Nucleus accumbens (tissue), 56 donors: ENCODE measurements at regions not wholly inside any gene's neighbourhood (a gene's known extent, or its start where the extent isn't known, plus 50 kb on each side); places are given as distances from the start of the nearest gene placed in this dataset.
"Not testable (repeated sequence)": the region's sequence is repeated elsewhere in the genome, so short reads cannot be mapped to it uniquely, and the experiment has no call there.

Experiments
- DNase-seq, 56 donors: peaks; one replicate each; lab custom pipeline; 2025; lab: John Stamatoyannopoulos, UW

GRCh38 chr6:145267076-145267867 lies 468.0 kb downstream of the EPM2A start:
- DNase-seq = no peak

- DNase-seq = no peak
Observed at GRCh38 chr6:145270464-145270863, 464.9 kb downstream of the EPM2A start.

- no peak for DNase-seq
Observed at GRCh38 chr6:145271040-145271439, 464.3 kb downstream of the EPM2A start.

- peak in 2 of 56 donors; percentile 1 to 14 for DNase-seq
Observed at GRCh38 chr6:145271577-145271976, 463.7 kb downstream of the EPM2A start.

- no peak for DNase-seq
Observed at GRCh38 chr6:145272246-145272645, 463.1 kb downstream of the EPM2A start.

DNA sequence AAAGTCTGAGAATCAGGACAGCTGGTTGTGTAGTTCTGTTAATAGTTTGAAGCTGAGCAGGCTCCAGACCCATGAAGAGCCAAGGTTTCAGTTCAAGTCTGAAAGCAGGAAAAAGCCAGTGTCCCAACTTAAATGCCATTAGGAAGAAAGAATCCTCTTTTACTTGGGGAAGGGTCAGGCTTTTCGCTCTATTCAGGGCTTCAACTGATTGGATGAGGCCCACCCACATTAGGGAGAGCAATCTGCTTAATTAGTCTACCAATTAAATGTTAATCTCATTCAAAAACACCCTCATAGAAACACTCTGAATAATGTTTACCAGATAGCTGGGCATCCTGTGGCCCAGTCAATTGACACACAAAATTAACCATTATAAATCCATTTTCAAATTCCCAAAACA lies 462.2 kb downstream of the EPM2A start:
- DNase-seq = no peak

- no peak for DNase-seq
Observed at GRCh38 chr6:145274083-145274482, 461.2 kb downstream of the EPM2A start.

- DNase-seq = no peak
Observed at GRCh38 chr6:145275019-145275418, 460.3 kb downstream of the EPM2A start.

- no peak for DNase-seq
Observed at GRCh38 chr6:145275787-145276186, 459.5 kb downstream of the EPM2A start.

GRCh38 chr6:145276756-145277155 lies 458.6 kb downstream of the EPM2A start:
- no peak for DNase-seq

DNA sequence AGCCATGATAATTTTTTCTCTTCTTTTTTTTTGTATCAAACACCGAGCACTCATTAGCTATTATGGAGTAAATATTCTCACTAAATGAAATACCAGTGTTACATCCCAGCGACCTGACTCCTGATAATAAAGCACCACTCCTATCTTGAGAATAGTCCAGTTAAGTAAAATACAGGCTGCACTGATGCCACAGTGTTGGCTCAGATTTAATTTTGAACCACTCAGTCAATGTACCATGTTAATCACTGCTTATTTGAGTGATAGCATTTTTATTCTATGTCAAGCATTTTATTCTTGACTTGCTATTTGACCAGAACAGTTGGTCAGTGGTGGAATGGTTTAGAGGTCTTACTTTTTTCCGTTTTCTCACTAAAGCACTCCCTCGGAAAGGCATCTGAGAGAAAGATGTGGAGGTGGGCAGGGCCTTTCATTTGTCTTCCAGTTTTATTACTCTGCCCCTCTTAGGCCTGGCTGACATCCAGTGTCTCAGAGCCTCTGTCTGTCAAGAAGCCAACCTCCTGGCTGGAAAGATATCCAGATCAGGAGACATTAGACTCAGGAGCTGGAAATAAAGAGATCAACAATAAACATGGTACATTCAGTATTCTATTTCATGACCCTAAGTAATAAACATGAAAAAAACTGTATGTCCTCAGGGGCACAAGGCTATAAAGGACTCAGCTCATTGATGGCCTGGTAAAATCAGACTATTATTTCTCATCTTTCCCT lies 457.8 kb downstream of the EPM2A start:
- DNase-seq = no peak

GRCh38 chr6:145278163-145278807 lies 457.0 kb downstream of the EPM2A start:
- no peak for DNase-seq

DNA sequence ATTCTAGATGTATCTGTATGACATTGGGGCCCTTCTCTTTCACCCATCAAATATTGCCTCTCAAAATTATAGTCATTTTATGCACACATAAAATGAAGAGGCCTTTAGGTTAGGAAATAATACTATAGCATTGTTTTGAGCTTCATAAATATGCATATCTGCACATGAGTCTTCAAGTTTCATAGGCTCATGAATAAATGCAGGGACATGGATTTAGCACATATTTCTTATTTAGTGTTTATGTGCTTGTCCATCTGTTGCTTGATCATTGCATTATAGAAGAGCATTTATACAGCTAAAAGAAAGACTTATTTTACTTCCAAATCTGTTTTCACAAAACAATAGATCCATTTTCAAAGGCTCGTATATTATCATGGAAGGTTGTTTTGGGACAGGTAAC lies 455.8 kb downstream of the EPM2A start:
- no peak for DNase-seq

DNA sequence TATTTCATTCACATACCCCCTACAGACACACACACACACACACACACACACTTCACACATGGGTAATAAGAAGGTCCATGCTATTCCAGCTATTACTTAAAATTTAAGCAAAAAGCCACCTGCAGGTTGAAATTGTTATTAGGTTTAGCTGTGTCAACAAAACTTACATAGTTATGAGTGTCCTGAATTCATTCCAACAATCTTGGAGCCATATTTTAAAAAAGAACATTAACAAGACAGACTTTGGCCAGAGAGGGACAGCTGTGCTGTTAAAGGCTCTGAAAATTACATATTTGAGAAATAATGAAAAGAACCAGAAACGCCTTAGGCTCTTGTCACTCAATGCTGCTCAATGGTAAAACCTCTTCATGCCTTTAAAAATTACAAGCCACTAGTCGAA lies 455.3 kb downstream of the EPM2A start:
- DNase-seq = no peak

DNA sequence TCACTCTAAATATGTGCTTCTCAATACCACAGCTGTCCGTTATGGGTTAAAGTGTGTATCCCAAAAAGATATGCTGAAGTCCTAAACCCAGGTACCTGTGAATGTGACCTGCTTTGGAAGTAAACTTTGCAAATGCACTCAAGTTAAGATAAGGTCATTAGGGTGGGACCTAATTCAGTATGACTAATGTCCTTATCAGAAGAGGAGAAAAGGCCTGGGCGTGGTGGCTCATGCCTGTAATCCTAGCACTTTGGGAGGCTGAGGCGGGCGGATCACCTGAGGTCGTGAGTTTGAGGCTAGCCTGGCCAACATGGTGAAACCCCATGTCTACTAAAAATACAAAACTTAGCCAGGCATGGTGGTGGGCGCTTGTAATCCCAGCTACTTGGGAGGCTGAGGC lies 452.1 kb downstream of the EPM2A start:
- not testable (repeated sequence) for DNase-seq

GRCh38 chr6:145283856-145284255 lies 451.5 kb downstream of the EPM2A start:
- DNase-seq = no peak

- DNase-seq = no peak
Observed at GRCh38 chr6:145286916-145287315, 448.4 kb downstream of the EPM2A start.

DNA sequence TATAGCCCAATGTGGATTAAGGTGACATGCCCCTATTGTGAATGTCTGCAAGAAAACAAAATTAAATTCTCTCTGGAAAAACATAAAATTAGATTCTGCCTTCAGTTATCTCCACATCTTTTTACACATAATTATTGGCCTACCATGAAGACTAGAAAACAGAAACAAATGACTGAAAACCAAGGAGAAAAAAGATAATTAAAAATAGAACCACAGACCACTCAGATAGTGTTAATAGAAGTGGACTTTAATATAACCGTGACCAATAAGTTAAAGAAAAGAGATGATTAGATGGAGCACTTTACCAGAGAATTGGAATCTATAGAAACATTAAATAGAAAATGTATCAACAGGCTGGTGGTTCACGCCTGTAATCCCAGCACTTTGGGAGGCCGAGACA lies 445.7 kb downstream of the EPM2A start:
- no peak for DNase-seq

GRCh38 chr6:145290122-145290521 lies 445.2 kb downstream of the EPM2A start:
- DNase-seq = no peak

GRCh38 chr6:145292066-145292465 lies 443.3 kb downstream of the EPM2A start:
- DNase-seq = no peak

DNA sequence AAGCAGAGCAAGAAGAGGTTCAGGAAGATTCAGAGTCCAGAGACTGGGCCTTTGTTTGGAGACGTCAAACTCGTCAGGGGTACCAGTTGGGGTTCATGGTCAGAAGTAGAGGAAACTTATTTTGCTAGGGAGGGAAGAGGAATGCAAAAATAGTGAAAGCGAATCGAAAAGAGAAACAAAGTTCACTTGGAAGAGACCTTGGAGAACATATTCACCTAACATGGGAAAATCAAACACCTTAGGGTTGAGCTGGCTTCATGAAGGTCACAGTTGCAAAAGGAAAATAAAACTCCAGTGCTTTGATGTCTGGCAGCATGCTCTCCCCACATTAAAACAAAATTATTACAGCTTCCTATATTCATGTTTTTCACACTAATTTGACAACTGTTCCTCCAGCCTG lies 440.4 kb downstream of the EPM2A start:
- no peak for DNase-seq

GRCh38 chr6:145295746-145296145 lies 439.6 kb downstream of the EPM2A start:
- no peak for DNase-seq
